ENCODE measurements at regions not wholly inside any gene's neighbourhood (a gene's known extent, or its start where the extent isn't known, plus 50 kb on each side); places are given as distances from the start of the nearest gene placed in this dataset.

DNA sequence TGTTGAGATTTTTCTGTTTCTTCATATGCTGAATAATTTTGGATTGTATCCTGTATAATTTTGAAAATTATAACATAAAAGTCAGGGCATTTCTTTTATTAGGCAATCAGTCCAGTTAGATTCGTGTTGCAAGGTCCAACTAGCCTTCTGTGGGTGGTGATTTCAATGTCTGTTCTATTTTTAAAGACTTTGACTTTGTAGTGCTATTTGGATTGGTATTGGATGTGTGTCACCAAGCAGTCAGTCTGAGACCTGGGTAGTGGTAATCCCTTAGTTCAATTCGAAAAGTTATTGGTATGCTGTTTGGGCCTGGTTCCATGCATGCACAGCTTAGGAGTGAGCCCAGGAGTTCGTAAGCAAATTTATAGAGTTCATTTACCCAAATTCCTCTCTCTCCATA is 82.2 kb downstream of the EPDR1 start:
- intact Hi-C loops (cut with DNase I) = no loop called here
- DNase-seq (ENCODE audit: low spot score) = no peak

DNA sequence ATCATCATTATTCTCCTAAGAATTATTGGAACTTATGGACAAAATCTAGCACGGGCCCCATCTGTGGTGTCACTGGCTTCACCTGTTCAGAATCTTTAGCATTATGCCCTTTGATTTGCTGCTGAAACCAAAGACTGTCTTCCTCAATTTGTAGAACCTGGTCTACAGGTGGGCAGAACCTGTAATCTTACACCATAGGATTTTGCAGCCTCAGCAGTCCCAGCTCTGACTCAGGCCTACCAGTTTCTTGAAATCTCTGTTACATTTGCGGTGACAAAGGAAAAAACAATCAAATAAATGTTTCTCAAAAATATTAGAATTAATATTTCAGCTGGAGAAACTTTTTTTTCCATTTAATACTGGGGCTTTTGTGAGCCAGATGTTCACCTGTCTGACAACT is 86.1 kb downstream of the EPDR1 start:
- intact Hi-C loops (cut with DNase I) = no loop called here

DNA sequence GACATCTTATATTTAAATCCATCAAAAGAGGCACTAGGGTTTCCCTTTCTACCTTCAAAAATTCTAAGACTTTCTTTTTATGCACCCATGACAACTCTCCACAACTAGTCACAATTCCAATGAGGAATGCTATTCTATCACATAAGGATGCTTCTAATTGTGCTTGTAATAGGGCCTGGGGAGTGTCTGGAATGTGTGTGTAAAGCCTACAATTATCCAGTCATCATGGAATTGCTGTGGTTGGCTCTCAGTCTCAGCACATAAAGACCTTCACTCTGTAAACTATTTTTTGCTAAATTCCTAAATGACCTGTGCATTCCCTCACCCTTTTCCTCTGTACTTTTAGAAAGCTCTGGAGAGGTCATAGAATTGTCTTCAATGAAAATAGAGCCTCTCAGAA is 86.7 kb downstream of the EPDR1 start:
- intact Hi-C loops (cut with DNase I) = no loop called here
- DNase-seq (ENCODE audit: low spot score) = no peak

More for the DNA sequence above, 86.1 kb downstream of the EPDR1 start:
- DNase-seq (ENCODE audit: low spot score) = no peak

DNA sequence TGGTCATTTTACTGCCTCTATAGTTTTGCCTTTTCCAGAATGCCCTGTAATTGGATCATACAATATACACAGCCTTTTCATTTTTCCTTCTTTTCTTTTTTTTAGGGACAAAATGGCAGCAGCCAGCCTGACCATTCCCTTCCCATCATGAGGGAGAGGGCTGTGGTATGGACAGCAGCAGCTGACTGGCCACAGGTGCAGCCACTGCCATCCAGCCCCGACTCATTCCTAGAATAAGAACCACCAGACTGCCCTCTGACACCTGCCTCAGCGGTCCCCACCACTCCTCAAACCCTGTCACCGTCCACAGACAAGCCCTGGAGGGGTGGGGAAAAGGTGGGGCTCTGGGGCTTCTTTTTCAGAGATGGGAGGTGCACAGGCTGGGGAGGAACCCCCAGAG is 92.8 kb downstream of the EPDR1 start:
- intact Hi-C loops (cut with DNase I) = no loop called here

DNA sequence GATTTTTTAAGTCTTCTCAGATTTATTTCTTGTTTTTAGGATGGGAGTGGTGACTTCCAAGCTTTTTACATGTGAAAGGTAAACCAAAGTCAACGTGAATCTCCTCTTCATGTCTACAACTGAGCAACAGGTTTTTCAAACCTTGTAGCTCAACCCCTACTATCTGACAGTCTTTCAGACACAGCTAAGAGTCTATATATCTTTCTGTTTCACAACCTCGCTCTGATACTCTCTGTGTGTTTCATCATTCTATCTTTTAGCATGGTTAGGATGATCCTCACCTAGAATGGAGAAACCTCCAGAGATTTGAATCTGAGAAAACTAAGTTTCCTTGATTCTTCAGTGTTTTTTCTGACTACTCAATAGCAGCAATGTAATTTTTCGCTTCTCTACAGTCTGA is 96.1 kb downstream of the EPDR1 start:
- DNase-seq (ENCODE audit: low spot score) = no peak
- intact Hi-C loops (cut with DNase I) = no loop called here

More for the DNA sequence above, 92.8 kb downstream of the EPDR1 start:
- DNase-seq (ENCODE audit: low spot score) = no peak

DNA sequence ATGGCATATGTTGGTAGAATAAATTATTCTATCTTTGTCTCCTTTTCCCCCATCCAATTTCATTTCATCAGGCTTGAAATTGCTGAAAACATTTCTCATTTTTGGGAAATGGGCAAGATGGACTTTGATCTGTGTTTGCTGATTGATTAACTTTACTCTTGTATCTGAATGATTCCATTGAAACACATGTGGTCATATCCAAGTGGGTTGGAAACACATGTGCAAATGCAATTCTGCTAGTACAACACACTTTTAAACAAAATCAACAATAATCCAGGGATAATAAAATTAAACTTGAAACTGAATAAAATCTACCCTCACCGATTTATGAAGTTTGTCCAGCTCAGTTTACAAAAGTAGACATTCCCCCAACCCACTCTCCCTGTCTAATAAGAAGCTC is 96.9 kb downstream of the EPDR1 start:
- intact Hi-C loops (cut with DNase I) = no loop called here
- DNase-seq (ENCODE audit: low spot score) = no peak

DNA sequence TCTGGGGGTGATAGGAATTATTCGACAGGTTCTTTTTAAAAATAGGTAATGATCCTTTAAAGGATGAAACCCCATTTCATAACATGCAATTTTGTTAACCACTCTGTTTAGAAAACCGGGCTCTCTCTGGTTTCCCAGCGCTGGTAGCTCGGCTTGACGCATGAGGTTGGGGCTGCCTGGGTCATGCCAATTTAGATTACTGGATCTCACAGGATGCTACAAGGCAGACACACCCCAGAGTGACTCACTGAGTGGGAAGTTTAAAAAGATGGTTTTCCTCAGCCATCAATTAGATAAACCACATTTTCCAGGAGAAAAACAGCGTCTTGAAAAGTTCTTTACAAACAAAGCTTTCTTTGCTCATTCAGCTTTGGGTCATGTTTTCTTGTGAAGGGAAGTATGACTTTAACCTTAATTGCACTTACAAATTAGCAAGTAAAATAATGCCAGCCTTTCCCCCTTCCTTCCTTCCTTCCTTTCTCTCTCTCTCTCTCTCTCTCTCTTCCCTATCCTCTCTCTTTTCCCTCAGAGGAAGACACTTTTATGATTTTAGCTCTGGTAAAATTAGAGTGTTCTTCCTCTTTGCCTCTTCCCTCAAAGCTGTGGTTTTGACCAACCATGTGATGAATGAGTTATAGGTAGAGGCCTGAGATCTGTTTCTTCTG is 99.8 kb downstream of the EPDR1 start:
- no peak for DNase-seq (ENCODE audit: low spot score)
- intact Hi-C loops (cut with DNase I) = no loop called here

DNA sequence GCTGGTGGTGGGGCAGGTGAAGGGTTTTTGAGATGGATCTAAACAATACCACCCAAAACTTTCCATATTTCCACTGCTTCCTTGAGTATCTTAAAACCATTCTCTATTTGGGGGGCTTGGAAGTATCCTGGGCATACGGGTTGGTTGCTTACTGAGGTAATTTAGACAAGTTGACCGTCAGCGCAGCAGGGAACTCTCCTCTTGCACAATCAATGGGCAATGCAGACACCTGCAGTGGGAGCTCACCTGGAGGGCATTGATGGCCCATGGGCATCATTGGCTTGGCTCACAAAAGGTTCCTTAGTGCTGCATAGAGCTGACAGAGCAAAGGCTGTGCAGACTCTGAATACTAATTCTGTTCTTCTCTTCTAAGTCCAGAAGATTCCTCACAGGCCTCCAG is 101.5 kb downstream of the EPDR1 start:
- intact Hi-C loops (cut with DNase I) = no loop called here
- DNase-seq (ENCODE audit: low spot score) = no peak

DNA sequence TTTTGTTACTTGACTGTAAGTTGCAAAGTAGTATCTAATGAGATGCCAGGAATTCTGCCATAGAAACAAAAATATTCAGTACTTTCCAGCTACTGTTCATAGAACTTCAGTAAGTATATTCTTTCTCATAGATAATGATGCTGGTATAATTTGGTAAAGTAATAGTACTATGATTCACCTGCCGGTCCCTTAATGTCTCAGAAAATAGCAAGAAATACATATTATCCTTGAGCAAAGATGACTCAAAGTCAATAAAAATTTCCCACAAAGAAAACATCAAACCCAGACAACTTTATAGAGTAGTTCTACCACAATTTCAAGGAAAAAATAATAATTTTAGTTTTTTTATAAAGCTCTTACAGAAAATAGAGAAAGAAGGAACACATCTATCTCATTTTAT is 105.4 kb downstream of the EPDR1 start:
- no peak for DNase-seq (ENCODE audit: low spot score)
- intact Hi-C loops (cut with DNase I) = no loop called here

DNA sequence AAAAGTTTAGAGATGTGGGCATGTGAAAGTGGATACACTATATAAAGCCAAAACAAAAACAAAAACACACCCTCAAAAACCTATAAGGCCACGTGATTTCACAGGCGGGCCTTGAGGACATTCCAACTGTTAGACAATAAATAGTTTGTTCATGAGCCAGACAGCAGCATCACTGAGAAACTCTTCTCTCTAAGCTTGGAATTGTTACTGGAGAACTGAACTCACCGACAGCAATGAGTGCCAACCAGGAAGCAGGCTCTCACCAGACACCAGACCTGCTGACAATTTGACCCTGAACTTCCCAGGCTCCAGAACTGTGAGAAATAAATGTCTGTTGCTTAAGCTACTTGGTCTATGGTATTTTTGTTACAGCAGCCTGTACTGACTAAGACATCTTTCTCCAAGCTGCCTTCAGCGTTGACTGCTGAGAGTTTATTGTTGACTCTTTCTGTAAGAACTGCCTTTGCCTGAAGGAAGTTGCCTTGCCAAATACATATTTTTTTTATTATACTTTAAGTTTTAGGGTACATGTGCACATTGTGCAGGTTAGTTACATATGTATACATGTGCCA is 107.5 kb downstream of the EPDR1 start:
- intact Hi-C loops (cut with DNase I) = no loop called here
- DNase-seq (ENCODE audit: low spot score) = no peak

DNA sequence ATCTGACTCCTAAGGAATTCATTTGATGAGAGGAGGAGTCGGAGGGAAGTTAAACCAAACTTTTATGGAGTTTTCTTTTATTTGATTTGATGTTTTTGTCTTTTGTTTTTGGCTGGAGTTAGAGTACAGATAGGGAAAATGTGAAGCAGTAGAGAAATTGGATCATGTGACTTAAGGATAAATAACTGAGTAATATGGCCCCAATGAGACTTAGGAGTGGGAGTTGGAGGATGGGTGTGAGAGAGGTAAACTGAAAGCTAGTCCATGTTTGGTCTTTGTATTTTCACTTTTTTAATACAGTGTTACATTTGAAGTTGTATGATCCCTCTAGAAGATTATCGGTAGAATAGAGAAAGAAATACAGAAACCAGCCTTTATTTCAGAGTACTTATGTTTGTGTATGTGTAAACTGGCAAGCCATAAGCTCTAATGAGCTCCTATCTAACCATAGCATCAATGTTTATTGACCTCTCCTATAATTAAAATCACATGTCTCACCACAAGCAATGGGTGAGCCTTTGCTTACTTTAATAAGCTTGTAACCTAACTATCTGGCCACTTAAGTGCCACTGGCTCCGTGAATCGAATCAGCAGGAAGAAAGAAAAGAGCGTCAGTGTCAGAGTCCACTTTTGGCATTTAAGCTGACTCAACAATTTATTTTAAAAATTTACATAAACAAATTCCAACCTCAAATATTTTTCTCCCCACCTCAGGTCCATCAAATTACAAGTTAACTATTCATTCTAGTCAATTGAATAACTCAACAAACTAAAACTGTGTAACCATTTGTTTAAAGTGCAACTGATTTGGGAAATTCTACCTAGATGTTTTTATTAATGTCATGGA is 113.8 kb downstream of the EPDR1 start:
- intact Hi-C loops (cut with DNase I) = no loop called here
- DNase-seq (ENCODE audit: low spot score) = no peak

DNA sequence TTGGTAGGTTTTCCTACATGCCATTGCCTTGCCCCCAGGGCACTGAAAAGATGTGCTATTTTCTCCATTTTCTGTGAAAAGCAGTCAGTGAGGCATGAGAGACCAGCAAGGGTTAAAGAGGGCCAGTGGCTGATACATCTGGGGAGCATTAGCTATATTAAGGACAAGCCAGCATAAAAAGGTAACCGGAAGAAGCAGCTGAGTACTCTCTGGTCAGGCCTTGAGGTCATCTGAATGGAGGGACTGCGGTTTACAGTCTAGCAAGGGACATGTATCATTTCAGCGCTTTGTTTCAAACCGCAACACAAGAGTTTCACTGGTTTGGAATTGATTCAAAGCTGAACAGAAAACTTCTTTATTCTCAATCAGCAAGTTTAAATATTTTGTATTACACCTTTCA is 120.4 kb downstream of the EPDR1 start:
- DNase-seq (ENCODE audit: low spot score) = no peak
- intact Hi-C loops (cut with DNase I) = no loop called here

DNA sequence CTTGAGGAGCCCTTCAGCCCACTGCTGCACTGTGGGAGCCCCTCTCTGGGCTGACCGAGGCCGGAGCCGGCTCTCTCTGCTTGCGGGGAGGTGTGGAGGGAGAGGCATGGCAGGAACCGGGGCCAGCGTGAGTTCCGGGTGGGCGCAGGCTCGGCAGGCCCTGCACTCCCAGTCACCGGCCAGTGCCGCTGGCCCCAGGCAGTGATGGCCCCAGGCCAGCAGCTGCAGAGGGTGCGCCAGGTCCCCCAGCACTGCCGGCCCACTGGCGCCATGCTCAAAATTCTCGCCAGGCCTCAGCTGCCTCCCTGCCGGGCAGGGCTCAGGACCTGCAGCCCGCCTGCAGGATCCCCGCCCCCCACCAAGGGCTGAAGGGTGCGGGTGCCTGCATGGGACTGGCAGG is 128.4 kb upstream of the STARD3NL start:
- intact Hi-C loops (cut with DNase I) = no loop called here

DNA sequence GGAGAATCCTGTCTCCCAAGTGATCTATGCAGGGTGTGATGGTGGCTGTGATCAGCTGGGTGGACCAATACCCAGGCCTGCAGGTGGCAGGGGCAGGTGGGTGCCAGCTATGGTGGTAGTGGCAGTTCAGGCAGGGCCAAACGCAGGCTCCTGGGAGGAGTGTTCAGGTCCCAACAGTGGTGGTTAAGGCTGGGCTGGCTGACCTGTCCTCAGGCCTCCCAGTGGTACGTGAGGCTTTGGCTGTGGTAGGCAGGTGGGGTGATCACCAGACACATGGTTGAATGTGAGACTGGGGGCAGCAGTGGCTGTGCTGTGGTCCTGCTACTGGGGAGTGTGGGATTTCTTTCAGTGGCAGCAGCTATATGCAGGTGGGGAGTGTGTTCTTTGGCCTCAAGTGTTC is 126.7 kb upstream of the STARD3NL start:
- DNase-seq (ENCODE audit: low spot score) = no peak
- intact Hi-C loops (cut with DNase I) = no loop called here

More for the DNA sequence above, 128.4 kb upstream of the STARD3NL start:
- DNase-seq (ENCODE audit: low spot score) = no peak

DNA sequence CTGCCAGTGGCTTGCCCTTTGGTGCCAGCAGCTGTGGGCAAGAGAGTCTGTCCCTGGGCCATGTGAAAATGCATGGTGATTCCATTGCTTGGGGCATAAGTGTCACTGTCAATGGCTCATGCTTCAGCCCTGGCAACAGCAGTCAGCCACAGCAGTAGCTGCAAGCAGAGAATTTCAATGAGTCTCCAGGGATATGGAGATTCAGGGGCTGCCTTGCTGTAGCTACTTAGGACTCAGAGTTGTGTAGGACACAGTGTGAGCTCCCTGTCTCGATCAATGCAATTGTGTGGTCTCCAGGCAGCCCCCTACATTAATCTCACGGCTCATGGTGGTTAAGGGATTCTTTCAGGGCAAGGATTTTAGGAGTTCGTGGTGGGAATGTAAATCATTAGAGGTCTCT is 126.3 kb upstream of the STARD3NL start:
- DNase-seq (ENCODE audit: low spot score) = no peak
- intact Hi-C loops (cut with DNase I) = no loop called here

DNA sequence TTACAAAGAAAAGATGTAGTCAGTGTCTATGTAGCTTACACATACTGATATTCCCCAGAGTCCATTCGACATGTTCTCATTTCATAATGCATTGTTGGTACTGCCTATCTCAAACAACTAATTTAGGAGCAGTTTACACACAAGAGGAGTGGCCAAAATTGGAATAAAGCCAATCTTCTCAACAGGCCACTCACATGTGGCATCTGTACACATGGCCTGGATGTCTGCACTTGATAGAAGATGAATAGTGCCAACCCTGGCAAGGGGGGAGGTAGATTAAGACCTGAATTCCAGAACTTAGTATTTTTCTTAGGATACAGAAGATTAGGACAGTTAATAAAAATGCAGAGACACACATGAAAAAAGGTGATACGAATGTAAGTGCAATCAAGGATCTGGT is 125.3 kb upstream of the STARD3NL start:
- no peak for DNase-seq (ENCODE audit: low spot score)
- intact Hi-C loops (cut with DNase I) = no loop called here

DNA sequence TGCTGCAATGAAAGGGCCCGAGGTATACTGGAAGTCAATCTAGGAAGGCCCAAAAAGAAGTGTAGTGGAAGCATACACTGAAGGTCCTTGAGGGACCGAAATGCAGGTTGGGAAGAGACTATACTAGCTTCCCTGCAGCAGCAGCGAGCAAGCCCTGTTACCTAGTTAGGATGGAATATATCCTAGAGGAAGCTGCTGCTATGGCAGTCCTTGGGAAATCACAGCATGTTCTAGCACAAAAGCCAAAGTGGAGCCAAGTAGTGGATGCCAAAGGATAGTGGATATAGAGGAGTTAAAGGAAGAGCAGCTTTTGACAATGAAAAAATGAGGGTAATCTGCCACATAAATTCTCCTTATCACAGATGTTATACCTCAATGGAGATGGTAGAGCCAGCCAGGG is 123.8 kb upstream of the STARD3NL start:
- intact Hi-C loops (cut with DNase I) = no loop called here
- DNase-seq (ENCODE audit: low spot score) = no peak

DNA sequence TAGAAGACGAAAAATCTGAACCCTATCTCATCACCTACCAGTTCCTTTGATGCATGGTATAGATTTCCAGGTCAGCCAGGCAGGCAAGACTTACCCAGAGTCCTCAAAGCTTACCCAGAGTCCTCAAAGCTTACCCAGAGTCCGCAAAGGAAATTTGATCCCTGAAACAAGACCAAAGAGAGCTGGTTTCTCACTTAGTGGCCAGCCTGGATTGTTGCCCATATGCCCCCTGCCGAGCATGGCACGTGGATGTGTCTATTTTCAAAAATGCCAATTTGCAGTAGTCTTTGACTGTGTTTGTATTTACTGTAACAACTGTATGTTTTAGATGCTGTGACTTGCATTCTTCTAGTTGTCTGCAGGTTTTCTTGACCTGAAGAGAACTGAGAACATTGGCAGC is 120.2 kb upstream of the STARD3NL start:
- intact Hi-C loops (cut with DNase I) = no loop called here

DNA sequence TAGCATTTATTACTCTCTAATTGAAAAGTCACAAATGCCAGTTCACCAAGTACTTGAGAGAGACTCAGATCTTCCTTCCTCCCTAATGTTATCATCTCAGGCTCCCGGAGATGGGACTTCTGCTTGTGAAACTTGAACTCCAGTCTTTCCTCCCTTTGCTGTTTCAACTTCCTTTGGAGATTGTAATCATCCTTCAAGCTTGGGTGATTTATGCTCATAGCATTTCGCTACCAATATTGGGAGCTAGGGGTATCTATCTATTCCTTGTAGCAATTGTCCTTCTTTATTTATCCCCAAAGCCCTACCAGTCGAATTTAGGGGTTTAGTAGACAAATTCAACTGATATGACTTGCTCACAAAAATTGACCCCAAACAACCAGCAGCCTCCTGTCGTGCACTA is 117.9 kb upstream of the STARD3NL start:
- intact Hi-C loops (cut with DNase I) = no loop called here
- DNase-seq (ENCODE audit: low spot score) = no peak

More for the DNA sequence above, 120.2 kb upstream of the STARD3NL start:
- DNase-seq (ENCODE audit: low spot score) = no peak

DNA sequence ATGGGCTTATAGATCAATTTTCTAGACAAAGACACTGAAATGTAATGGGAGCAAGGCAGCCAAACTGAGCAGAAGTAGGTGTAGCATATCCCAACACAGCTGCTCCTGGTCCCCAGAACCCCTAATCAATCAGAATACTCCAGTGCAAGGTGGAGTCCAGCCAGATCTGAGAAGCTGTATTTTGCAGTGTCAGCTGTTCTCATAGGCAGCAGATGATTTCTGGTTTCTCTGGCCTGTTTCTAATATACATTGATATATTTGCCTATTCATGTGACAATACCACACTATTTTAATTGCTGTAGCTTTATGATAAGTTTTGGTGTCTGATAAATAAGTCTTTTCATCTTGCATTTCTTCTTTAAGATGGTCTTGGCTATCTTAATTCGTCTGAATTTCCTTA is 117.4 kb upstream of the STARD3NL start:
- intact Hi-C loops (cut with DNase I) = no loop called here
- DNase-seq (ENCODE audit: low spot score) = no peak

DNA sequence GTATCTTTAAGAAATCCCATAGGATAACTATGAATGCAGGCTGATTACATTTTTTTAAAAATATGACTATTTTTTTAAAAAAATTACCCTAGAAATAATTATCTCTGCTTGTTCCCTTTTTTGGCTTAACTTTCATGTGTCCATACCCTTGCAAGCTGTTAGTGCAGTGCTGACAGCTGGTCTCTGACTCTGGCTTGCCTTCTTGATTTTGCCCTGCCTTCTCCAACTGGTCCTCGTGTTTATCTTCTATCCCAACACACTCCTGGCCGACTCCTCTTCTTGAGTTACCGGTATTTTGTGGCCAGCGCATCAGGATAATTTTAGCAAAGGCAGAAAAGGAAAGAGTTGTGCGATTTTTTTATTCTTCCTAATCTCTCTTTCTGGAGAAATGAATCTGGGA is 111.7 kb upstream of the STARD3NL start:
- intact Hi-C loops (cut with DNase I) = no loop called here
- DNase-seq (ENCODE audit: low spot score) = no peak

Measured in cardiac septum (tissue), 1 donor.